Neutrophil (primary cell): ENCODE measurements at regions not wholly inside any gene's neighbourhood (a gene's known extent, or its start where the extent isn't known, plus 50 kb on each side); places are given as distances from the start of the nearest gene placed in this dataset.

Experiments
- H3K27ac ChIP-seq: fragments of 200-600 bp; sonication (generic); 2 replicates; pipeline ENCODE4 v1.5.1; 2016; ENCODE audit warnings: mild to moderate bottlenecking, moderate library complexity
- H3K27me3 ChIP-seq: fragments of 200-600 bp; sonication (generic); 2 replicates; pipeline ENCODE4 v1.6.0; 2016; ENCODE audit warnings: mild to moderate bottlenecking
- H3K36me3 ChIP-seq: fragments of 200-600 bp; sonication (generic); 2 replicates; pipeline ENCODE4 v1.5.1; 2017
- H3K4me1 ChIP-seq, 2 experiments: fragments of 200-600 bp in 1 of 2; sonication (generic) in 1 of 2; 1 replicate in 1 of 2; 2 replicates in 1 of 2; pipeline versions ENCODE4 v1.5.1 to v1.6.1; 2013 to 2016; ENCODE audit warnings: low read depth in 1 of 2, low read length in 1 of 2, mild to moderate bottlenecking in 1 of 2, moderate library complexity in 1 of 2; ENCODE audit not compliant: control insufficient read depth in 1 of 2, insufficient read depth in 1 of 2
- H3K4me3 ChIP-seq, 2 experiments: fragments of 200-600 bp in 1 of 2; sonication (generic) in 1 of 2; 1 replicate in 1 of 2; 2 replicates in 1 of 2; pipeline ENCODE4 v1.5.1; 2013 to 2016; ENCODE audit warnings: low read depth in 1 of 2, low read length in 1 of 2, mild to moderate bottlenecking in 1 of 2, moderate library complexity in 1 of 2
- H3K9me3 ChIP-seq: fragments of 200-600 bp; sonication (generic); 2 replicates; pipeline ENCODE4 v1.5.1; 2016
- CTCF ChIP-seq: fragments of 200-600 bp; sonication (generic); IDR thresholded peaks from 2 replicates; pipeline ENCODE4 v1.5.1; 2016; ENCODE audit warnings: antibody characterized with exemption

DNA sequence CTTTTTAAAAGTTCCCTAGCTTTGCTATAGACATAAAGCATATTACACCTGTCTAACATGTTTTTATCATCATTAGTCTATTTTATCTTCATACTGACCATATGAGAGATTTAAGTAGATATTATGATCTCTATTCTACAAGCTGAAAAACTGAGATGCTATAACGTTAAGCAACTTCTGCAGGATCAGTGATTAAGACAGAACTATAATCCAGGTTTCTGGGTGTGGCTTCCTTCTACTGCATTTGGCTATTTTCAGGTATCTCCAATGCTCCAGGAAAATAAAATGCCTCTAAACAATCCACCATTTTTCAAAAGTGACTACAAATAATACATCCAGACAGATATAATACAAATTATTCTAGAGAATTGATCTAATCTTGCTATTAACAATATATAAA lies 53.4 kb downstream of the RGS2 start:
- peaks cover 5 to 9% of the 10 kb centered on the region in 2 experiments for H3K4me1 ChIP-seq
- H3K36me3 ChIP-seq = no peaks in the 10 kb centered on the region
- no peak overlapping the region for H3K4me3 ChIP-seq
- no peak for TF ChIP-seq CTCF
- H3K9me3 ChIP-seq = no peaks in the 10 kb centered on the region
- H3K27ac ChIP-seq = no peak overlapping the region
- H3K27me3 ChIP-seq = no peaks in the 10 kb centered on the region

DNA sequence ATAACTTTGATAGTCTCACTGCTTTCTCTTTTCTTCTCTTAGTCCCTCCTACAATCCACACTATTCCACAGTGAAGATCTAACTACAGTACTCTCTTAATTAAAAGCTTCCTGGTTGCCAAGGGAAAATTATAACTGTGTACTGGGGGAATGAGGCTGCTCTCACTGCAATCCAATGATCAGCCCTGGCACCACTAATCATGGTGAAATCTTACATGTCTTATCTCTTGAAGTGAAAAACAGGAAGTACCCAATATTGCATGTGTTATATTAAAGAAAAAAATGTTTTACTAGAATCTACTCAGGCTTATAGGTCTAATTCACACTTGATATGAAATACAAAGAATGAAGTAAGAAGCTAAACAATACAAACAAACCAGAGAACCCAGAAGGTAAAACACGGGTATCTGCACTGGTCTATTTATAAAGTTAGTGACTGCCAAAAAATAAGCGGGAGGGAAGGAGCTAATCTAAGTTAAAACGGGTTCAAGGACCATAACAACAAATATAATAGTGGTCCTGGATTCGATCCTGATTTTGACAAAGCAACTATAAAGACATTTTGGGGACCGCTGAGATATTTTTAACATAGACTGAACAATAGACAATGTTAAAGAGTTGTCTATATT lies 57.5 kb downstream of the RGS2 start:
- peaks cover 29 to 39% of the 10 kb centered on the region in 2 experiments for H3K4me1 ChIP-seq
- H3K27me3 ChIP-seq = no peaks in the 10 kb centered on the region
- H3K4me3 ChIP-seq = no peak overlapping the region
- no peaks in the 10 kb centered on the region for H3K36me3 ChIP-seq
- peak overlapping the region; percentile 55 for H3K27ac ChIP-seq
- H3K9me3 ChIP-seq = no peaks in the 10 kb centered on the region
- no peak for TF ChIP-seq CTCF

DNA sequence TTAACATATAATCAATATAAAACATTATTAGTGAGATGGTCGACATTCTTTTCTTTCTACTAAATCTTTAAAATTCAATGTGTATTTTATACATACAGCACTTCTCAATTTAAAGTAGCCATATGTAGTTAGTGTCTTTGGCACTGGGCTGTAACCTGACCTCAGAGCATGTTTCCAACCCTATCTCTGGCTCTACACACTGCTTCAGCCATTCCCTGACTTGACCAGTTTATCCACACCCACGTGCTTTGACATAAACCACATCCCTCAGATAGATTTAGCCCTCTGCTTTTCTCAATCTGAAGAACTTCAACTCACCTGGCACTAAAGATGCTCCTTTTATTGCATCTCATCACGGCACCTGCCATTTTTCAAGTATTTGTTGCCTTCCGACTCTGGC lies 58.3 kb downstream of the RGS2 start:
- no peaks in the 10 kb centered on the region for H3K27me3 ChIP-seq
- no peak overlapping the region for H3K4me3 ChIP-seq
- no peaks in the 10 kb centered on the region for H3K9me3 ChIP-seq
- peaks cover 29 to 39% of the 10 kb centered on the region in 2 experiments for H3K4me1 ChIP-seq
- no peak overlapping the region for H3K27ac ChIP-seq
- H3K36me3 ChIP-seq = no peaks in the 10 kb centered on the region
- no peak for TF ChIP-seq CTCF

DNA sequence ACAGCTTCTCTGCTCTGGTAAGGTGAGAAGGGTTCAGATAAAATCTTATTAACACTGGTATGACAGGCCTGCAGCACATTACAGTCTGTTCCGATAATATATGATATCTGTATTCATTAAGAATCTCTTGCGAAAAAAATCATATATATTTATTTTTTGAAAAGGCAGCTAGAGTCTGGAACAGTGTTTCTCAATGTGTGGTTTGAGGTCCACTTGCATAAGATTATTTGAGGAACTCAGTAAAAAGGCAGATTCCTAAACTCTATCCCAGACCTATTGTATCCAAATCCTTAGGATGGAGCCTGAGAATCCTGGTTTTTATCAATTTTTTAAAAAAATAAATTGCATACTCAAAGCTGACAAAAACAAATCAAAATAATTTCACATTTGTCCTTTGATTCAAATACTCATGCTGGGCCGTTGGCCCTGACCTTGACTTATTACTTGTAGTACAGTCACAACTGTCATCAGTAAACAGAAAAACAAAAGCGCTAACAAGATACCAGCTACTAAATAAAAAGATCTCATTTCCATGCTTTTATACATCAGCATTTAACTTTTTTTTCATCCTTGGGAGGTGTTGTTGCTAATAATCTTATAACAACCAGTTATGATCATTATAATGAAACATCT lies 60.6 kb downstream of the RGS2 start:
- no peaks in the 10 kb centered on the region for H3K9me3 ChIP-seq
- H3K27ac ChIP-seq = peak overlapping the region; percentile 87
- H3K36me3 ChIP-seq = no peaks in the 10 kb centered on the region
- H3K4me3 ChIP-seq = peak overlapping the region; percentile 18 to 41
- H3K4me1 ChIP-seq = peaks cover 49 to 60% of the 10 kb centered on the region in 2 experiments
- no peaks in the 10 kb centered on the region for H3K27me3 ChIP-seq
- TF ChIP-seq CTCF = no peak

- Histone ChIP-seq H3K9me3 (no peaks in the 10 kb centered on the region), H3K27ac (peak overlapping the region; percentile 94), H3K4me1 (peaks cover 70 to 76% of the 10 kb centered on the region in 2 experiments), H3K4me3 (no peak overlapping the region), H3K36me3 (no peaks in the 10 kb centered on the region), H3K27me3 (no peaks in the 10 kb centered on the region)
- TF ChIP-seq CTCF = no peak
Observed at GRCh38 chr1:192872010-192872409, 63.2 kb downstream of the RGS2 start.
